ENCODE measurements at regions not wholly inside any gene's neighbourhood (a gene's known extent, or its start where the extent isn't known, plus 50 kb on each side); places are given as distances from the start of the nearest gene placed in this dataset.

GRCh38 chrY:7923476-7924017 is 1012.0 kb upstream of the AMELY start:
- TF ChIP-seq CTCF (IDR thresholded peaks at IDR 0.05 in 8 of 11, conservative IDR thresholded peaks at IDR 0.05 in 3 of 11) (no peak), POLR2AphosphoS5 (IDR thresholded peaks at IDR 0.05) (no peak), POLR2A (IDR thresholded peaks at IDR 0.05) (no peak)
